Ishikawa (cell line): ENCODE measurements at regions not wholly inside any gene's neighbourhood (a gene's known extent, or its start where the extent isn't known, plus 50 kb on each side); places are given as distances from the start of the nearest gene placed in this dataset.
"Not testable (repeated sequence)": the region's sequence is repeated elsewhere in the genome, so short reads cannot be mapped to it uniquely, and the experiment has no call there.

Source experiments
- EP300 ChIP-seq: IDR thresholded peaks from 2 replicates; pipeline ENCODE4 v1.6.1; 2012; ENCODE audit warnings: borderline replicate concordance
- RAD21 ChIP-seq: IDR thresholded peaks from 2 replicates; pipeline ENCODE4 v1.6.1; 2012; ENCODE audit warnings: low read depth
- REST ChIP-seq: IDR thresholded peaks from 2 replicates; pipeline ENCODE4 v1.6.1; 2012; ENCODE audit warnings: low read depth, mild to moderate bottlenecking
- TAF1 ChIP-seq: IDR thresholded peaks from 2 replicates; pipeline ENCODE4 v1.6.1; 2012; ENCODE audit warnings: low read depth, mild to moderate bottlenecking
- TCF12 ChIP-seq: IDR thresholded peaks from 2 replicates; pipeline ENCODE4 v1.6.1; 2012; ENCODE audit warnings: low read depth

GRCh38 chr4:118625097-118625496 is 60.1 kb upstream of the METTL14 start:
- TF ChIP-seq REST, result peak; percentile 60
- not testable (repeated sequence) for TF ChIP-seq TCF12, EP300, TAF1, RAD21
